Effector CD8-positive, alpha-beta T cell (primary cell): ENCODE measurements at regions not wholly inside any gene's neighbourhood (a gene's known extent, or its start where the extent isn't known, plus 50 kb on each side); places are given as distances from the start of the nearest gene placed in this dataset.

Experiments
- DNase-seq: peaks from one replicate; lab custom pipeline; 2025; lab: John Stamatoyannopoulos, UW

DNA sequence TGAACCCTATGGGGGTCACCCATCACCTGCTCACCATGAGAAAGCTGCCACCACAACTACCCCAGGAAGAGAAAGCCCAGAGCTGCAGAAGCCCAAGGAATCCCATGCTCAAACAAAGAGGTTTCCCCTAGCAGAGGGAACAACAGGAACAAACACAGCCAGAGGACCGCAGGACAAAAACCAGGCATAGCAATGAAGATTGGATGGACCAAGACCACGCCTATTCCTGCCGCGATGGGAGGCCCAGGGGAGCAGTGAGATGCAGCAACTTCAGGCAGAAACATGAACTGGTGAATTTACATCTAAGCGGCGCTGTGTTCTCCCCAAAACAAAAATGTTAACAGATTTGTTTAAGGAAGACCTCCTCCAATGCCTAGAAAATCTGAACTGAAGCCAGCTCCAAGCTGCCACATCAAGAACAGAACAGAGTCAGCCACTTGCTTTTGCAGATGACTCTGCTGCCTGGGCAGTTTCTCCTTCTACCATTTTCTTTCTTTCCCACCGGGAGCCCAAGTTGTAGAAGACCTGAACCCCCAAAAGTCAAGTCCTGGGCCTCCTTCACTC is 134.2 kb upstream of the NEBL start:
- no peak for DNase-seq

DNA sequence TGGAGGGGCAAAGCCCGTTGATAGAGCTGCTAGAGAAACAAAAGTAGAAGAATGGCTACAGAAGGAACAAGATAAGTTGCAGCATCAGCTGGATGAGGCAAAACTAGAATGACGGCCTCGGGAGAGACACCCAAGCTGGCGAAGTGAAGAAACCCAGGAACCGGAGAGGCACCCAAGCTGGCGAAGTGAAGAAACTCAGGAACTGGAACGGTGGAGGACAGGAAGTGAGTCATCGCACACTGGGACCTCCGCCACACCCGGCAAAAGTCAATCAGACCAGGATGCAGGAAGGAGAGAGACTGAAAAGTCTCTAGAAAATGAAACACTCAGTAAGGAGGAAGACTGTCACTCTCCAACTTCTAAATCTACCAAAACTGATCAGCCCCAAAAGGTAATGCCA is 133.0 kb upstream of the NEBL start:
- no peak for DNase-seq

DNA sequence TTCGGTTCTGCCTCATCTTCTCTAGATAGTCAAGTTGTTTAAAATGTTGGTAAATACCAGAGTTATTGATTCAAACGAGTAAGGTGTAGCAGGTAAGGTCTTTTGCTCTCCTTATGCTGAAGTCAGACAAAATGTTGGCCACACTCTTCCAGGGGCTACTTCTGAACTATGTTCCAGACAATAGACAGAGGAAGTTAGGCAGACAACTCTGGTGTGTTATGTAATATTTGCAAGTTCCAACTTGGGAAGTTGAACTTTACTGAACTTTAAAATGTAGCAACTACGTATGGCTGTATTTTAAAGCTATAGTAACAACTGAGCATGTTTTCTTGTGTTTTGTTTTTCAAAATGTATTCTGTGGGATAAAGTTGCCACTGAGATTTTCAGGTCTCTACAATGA is 125.7 kb upstream of the NEBL start:
- no peak for DNase-seq

DNA sequence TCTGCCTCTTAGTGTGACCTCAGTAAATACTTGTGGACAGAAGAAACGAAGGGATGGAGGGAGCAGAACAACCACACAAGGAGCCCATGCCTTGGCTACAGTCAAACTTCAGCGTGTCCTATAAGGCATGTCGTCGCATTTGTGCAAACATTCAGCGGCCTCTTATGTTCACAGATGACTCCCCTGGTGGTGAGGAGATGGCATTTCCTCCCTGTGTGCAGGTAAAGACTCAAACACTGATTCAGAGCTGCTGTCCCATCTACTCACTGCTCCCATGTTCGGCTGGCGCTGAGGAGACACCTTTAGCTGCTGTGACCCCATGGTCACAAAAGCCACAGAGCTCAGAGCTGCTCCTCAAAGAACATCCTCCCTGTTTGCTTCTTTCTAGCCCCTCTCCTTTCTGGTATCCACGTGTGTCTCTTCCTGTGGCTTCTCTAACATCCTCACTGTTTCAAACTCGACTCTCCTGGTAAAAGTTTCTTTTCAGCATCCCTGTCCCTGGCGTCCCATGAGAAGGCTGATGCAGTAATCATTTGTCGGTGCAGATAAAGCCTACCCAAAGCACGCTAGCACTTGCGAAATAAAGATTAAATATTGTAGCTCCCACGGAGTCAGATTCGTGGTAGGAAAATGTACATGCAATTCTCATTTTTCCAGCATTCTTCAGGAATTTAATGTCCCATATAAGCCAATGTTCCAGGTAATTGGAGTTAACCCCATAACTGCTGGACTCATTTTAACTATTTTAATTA is 124.9 kb upstream of the NEBL start:
- no peak for DNase-seq

DNA sequence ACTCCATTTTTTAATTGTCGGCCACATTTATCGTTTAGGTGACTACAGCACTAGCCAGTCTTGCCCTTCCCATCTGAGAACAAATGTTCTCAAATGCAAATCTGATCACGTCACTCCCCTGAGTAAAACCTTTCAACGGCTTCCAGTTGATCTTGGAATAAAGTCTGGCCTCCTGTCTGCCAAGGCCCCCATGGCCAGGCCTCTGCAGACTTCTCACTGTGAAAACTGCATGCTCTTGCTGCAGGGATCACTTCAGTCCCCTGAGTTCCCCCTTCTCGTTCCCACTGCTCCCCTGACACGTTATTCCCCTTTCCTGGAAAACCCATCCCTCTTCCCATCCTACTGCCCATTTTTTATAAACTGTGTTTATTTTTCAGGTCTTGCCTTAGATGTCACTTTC is 124.1 kb upstream of the NEBL start:
- no peak for DNase-seq

DNA sequence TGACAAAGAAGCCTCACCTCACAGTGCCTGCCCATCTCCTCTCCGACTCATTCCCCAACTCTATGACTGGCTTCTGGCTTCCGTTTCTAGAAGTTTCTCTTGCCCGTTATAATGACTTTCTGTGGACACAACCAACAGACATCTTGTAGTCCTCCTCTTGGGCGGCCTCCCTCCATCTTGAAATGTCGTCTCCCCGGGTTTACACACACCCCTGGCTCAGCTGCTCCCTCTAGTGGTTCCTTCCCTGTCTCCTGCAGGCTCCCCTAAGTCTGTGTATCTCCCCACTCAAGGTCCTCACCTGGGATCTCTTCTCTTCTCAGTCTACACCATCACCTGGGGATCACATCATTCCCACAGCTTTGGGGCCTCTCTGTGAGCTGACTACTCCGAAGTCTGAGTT is 123.4 kb upstream of the NEBL start:
- DNase-seq = no peak

DNA sequence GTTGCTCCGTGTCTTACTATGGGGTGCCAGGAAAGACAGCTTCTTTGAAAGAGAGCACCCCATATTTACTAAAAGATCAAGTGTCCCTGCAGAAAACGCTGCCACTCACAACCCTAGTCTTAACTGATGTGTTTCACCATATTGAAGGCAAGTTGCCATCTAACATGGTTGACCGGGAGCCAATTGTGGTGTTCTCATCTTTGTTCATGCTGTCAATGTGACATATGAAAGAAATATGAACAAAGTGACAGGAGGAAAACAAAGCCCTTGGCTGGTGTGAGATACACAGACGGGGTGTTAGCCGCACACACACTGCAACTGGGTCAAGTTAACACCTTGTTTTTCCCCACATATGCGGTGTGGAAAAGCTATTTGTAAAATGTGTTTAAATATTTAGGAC is 122.3 kb upstream of the NEBL start:
- DNase-seq = no peak

DNA sequence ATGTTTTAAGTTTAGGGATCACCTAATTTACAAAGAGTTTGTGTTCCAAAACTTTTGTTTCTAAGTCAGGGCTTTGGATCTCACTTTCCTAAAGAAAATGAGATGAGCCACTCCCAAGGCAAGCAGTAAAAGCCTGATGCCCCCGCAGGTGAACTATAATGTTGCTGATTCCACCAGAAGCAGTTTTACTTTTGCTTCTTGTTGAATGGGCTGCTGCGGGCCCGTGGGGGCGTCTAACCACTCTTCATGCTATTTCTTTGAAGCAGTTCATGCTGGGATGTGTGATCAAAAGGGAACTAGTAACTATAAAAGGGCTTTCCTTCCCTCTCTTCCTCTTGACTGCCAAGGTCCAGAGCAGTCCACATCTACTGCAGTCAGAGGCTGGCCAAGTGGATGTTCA is 118.7 kb upstream of the NEBL start:
- no peak for DNase-seq

DNA sequence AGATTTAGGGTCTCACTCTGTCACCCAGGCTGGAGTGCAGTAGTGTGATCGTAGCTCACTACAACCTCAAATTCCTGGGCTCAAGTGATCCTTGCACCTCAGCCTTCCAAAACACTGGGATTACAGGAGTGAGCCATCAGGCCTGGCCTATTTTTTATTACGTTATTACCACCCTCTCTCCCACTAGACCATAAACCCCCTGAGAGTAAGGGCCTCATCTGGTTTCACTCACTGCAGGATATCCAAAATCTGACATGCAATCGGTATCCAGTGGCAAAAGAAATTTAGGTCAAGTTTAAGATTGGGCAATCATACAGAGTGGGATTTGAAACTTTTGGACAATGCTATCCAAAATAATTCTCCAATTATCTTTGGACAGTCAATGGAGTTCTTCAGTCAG is 117.0 kb upstream of the NEBL start:
- no peak for DNase-seq

DNA sequence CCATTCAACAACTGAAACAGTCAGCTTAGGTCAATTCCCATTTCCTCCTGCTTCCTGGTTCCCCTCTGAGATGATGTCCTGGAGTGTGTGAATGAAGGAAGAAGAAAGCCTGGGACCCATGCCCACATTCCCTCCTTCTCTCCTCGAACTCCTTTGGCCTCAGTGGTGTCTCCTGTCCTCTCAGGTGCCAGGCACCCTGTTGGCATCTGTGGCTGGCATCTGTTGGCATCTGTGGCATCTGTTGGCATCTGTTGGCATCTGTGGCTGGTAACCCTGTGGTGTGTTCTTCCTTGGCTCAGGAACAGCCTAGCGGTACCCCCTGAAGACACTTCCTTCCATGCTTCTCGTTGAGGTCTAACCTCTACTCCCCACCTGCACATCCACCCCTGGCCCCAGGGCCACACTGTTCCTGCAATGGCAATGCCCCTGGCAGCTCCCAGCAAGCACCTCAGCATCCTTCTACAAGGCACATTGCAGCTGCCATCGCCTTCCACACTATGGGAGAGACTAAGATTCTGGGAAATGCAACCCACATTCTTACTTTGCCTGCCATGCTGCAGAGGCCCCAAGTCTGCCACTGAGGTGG is 114.4 kb upstream of the NEBL start:
- DNase-seq = no peak

DNA sequence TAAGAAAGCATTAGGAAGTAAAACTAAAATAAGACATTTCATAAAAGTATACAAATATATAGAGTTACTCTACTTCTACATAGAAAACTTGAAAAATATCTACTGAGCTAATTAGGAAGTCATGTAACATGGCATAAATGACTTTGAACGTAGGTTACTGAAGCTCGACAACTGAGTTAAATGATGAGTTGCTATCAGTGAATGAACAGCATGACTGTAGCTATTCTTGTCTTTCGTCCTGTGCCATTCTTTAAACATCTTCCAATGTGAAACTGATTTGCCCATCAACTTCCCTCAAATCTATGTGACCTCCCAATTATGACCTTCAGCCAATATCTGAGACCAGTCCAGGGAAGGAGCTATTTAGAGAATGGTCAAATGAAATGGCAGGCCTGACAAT is 113.5 kb upstream of the NEBL start:
- no peak for DNase-seq

DNA sequence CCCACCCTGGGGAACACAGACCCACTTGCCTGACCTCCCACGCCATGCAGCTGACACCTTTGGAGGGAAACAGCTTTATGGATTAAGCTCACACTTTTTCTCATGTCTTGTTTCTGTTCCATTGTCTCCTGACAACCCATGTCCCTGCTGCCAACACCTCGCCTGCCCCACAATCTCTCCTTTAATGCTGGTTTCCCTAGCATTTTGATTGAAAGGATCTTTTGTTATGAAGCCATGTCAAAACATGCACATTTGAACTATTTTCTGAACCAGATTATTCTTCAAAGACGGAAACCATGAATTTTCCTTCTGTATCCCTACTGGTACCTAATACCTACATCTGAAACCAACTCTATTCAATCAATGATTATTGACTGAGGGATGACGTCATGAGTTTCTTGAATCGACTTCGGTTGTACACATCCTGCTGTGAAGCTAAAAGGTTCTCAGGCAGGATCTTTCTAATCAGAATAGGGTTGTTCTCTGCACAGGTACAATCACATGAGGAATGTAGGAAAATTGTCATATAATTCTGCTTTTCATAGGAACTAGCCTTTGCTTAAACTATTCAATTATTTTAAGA is 106.2 kb upstream of the NEBL start:
- DNase-seq = no peak

DNA sequence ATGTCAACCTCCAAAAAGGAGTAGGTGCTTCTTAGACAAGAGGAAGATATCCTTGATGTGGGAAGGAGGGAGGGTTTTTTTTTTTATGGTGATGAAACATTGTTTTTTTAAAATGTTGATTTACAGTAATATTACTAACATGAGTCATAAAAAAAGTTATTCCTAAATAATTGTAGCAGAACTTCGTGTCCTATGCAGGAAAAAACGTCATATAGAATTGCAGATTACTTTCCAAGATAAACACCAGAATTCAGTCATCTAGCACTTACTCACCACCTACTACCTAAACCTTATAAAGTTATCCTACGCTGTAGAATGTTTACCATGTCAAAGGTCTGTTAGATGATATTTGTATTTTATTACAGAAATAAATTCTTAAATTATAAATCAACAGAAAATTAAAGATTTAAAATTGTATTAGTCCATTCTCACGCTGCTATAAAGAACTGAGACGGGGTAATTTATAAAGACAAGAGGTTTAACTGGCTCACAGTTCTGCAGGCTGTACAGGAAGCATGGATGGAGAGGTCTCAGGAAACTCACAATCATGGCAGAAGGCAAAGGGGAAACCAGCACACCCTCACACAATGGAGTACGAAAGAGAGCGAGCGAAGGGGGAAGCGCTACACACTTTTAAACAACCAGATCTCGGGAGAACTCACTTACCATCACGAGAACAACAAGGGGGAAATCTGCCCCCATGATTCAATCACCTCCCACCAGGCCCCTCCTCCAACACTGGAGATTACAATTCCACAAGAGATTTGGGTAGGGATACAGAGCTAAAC is 105.2 kb upstream of the NEBL start:
- DNase-seq = no peak

DNA sequence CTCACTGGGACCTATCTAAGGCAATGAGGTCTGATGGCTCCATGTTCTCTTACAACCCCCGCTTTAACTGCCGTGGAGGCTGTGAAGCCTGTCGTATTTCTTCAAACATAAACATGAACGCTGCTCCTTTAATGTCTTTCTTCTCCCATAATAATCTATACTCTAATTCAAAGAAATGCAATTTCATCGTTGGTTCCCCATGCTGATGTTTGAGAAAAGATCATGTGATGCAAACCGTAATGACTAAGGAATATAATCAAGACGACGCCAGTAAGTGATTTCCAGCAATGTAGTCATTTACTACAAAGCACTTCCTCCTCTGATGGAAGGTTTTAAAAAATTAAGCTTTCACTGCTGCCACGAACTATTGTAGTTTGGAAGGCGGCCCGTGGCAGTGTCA is 102.6 kb upstream of the NEBL start:
- no peak for DNase-seq

DNA sequence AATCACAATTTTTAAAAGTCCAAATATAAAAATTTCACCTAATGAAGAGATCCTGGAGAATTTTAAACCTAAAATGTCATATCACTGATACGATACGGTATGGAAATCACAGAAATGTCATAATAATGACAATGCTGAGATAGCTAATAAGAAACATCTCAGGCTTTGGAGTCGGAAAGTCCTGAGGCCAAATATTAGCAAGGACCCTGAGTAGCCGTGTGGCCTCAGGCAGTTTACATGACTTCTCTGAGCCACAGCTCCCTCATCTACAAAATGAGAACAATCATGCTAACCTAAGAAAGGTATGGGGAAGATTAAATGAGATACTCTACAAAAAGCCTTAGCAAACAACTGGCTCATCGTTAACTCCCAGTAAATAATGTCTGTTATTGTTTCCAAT is 100.9 kb upstream of the NEBL start:
- DNase-seq = no peak

DNA sequence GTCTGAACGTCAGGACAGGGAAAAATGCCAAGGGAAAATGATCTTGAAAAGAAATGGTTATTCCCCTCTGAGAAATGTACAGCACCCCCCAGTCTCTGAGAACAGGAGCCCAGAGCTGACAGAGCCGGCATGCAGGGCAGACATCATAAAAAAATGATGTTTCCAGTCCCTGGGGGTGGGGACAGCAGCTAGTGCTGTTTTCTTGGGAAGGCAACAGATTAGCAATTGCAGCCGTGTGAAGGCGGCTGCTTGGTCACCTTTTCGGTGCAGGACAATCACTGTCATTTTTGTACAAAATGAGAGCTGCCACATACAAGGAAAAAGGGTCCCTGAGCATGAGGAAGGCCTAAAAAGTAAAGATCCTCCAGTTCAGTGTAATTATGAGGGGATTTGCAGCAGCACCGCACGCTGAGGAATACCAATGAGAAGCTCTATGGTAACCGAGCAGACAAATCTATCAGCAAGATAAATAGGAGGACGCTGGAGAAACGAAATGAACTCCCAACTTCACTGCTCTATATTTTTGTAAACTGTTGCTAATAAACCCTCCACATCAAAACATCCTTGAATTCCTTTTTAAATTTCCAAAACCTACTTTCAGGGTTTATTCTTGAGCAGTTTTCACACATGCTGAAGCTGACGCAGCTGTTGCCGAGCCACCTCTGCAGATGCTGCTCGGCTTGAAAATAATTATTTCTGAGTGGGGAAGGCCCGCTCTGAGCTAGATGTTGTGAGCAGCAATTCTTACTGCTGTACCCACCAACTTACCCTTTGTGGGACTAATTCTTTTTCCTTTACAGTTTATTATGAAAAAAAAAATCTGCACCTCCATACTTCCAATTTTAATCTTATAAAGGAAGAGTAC is 98.2 kb upstream of the NEBL start:
- DNase-seq = no peak

DNA sequence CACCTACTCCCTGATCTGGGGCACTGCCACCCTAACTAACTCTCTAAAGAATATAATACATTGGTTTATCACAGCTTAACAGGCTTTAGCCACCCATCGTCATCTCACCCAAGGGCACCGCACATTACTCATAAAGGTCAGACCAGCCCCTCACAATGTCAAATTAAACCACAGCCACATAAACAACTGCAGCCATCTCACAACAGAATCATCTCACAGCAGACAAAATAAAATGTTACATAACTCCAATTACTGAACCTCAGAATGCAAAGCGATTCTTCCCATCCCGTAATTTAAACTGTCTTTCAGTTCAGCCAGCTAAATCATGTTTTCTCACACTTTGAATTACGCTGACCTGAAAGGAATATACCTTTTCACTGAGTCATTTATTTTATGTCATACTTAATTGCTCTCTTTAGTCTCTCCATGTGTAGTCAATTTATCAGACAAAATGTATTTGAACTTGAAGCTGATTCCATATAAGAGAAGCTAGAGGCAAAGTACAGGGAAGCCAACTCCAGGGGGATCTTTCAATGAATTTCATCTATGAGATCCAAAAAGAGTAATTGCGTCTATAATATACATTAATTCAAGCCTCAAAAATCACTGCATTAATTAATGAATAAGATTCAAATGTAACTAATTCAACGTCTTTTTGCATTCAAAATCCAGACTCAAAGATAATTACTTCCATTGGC is 96.9 kb upstream of the NEBL start:
- no peak for DNase-seq

DNA sequence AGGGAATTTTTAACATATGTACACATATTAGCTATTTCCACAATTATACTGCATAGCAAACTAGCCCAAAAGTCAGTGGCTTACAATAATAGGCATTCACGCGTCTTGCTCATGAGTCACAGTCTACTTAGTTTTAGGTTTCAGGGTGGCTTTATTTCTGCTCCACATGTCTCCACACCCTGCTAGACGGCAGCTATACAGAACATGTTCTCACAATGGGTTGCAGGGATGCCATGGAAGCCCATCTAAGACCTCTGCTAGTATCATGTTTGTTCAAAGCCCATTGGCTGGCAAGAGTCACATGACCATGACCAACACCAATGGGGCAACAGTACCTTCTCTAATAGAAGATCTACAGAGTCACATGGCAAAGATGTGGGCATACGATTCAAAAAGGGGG is 96.3 kb upstream of the NEBL start:
- no peak for DNase-seq

DNA sequence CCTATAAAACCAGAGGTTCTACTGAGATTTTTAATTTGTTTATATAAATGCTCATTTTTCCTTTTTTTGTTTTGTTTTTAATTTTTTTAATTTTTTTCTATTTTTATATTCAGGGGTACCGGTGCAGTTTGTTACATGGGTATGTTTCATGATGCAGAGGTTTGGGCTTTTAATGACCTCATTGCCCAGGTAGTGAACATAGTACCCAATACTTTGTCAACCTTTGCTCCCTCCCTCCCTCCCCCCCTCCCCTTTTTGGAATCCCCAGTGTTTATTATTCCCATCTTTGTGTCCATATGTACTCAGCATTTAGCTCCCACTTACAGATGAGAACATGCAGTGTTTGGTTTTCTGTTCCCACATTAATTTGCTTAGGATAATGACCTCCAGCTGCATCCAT is 94.4 kb upstream of the NEBL start:
- DNase-seq = no peak

DNA sequence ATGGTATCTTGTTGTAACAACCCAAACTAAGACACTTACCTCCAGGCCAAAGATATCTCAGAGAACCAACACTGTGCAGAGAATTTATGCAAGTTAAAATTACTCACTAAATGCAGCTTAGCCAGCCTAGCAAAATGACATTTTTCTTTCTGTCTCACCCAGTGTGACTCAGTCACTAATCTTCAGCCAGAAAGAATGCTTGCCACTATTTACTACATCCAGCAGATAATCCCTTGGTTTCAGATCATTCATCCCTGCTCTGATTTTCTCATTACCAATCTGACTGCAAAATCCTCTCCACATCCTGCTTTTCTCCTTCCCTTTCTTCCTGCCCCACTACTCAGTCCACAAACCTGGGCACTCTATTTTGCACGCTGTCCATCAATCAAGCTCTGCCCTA is 93.5 kb upstream of the NEBL start:
- no peak for DNase-seq

DNA sequence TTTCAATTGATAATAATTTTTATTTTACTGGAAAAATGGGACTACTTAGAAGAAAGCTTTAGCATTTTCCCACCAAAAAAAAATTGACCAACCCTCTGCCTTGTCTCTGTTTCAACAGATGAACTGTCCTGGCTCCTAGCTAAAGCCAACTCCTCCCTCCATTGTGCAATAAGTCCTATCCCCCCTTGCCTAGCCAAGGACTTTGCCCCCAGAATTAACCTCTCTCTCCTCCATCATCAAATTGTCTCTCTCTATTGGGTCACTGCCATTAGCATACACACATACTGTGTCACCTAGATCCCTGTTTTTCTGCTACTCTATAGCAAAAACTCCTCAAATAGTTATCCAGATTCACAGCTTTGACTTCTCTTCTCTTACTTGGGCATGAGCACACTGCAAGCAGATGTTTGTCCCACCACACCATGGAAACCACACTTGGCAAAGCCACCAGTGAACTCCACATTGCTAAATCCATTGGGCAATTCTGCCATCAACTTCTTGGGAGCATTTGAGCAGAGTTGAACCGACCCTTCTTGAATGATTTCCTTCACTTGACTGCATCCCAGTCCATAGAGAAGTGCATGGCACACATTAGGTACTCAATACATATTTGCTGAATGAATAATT is 91.4 kb upstream of the NEBL start:
- DNase-seq = no peak
